H1 (cell line): ENCODE measurements at regions not wholly inside any gene's neighbourhood (a gene's known extent, or its start where the extent isn't known, plus 50 kb on each side); places are given as distances from the start of the nearest gene placed in this dataset.

Source experiments
- CTCF ChIA-PET: fragments of 300-600 bp; sonication (Branson Sonifier 250); formaldehyde crosslinking; loops from one replicate; lab custom pipeline; 2021; ENCODE audit not compliant: partially characterized antibody; lab: Charles Lee
- POLR2A ChIA-PET: fragments of 300-600 bp; sonication (Branson Sonifier 250); formaldehyde crosslinking; loops from one replicate; lab custom pipeline; 2021; ENCODE audit warnings: inconsistent platforms; ENCODE audit not compliant: partially characterized antibody; lab: Charles Lee
- DNase-seq, 2 experiments: peaks; one replicate each; pipeline versions ENCODE4 v3.0.0 to v3.0.0-alpha.2; 2010 to 2022; ENCODE audit warnings: low spot score in 2 of 2, low read depth in 1 of 2, mixed read lengths in 1 of 2
- FAIRE-seq: peaks from 2 replicates; lab custom pipeline; 2011; peaks lifted over from hg19 to GRCh38; lab: Jason Lieb, UNC
- H2AFZ ChIP-seq: 2 replicates; pipeline ENCODE4 v1.8.1; 2012; ENCODE audit warnings: low read length, inconsistent platforms
- H2AK5ac ChIP-seq: 2 replicates; pipeline ENCODE4 v1.6.1; 2013; ENCODE audit warnings: low read depth, low read length
- H2BK120ac ChIP-seq: replicated peaks from 2 replicates; pipeline ENCODE3; 2013; ENCODE audit warnings: low read depth, low read length, inconsistent platforms
- H2BK12ac ChIP-seq: 2 replicates; pipeline ENCODE4 v1.6.1; 2013; ENCODE audit warnings: low read depth, low read length
- H2BK15ac ChIP-seq: 2 replicates; pipeline ENCODE4 v1.6.1; 2013; ENCODE audit warnings: low read length
- H2BK20ac ChIP-seq: 2 replicates; pipeline ENCODE4 v1.6.1; 2013; ENCODE audit warnings: low read length
- H2BK5ac ChIP-seq: 2 replicates; pipeline ENCODE4 v1.6.1; 2013; ENCODE audit warnings: low read depth, low read length
- H3K14ac ChIP-seq: 2 replicates; pipeline ENCODE4 v1.6.1; 2013; ENCODE audit warnings: inconsistent platforms; ENCODE audit not compliant: insufficient read length
- H3K18ac ChIP-seq: 2 replicates; pipeline ENCODE4 v1.6.1; 2013; ENCODE audit warnings: low read length; ENCODE audit errors: extremely low read depth
- H3K23ac ChIP-seq: 2 replicates; pipeline ENCODE4 v1.6.1; 2013; ENCODE audit warnings: inconsistent platforms; ENCODE audit not compliant: insufficient read length
- H3K23me2 ChIP-seq: 2 replicates; pipeline ENCODE4 v1.6.1; 2013; ENCODE audit warnings: low read depth, low read length
- H3K27ac ChIP-seq: 2 replicates; pipeline ENCODE4 v1.6.1; 2011; ENCODE audit warnings: low read depth, low read length, inconsistent platforms
- H3K27me3 ChIP-seq, 4 experiments: replicated peaks in 1 of 4; 1 replicate in 1 of 4; 2 replicates in 3 of 4; pipeline versions ENCODE4 v1.6.1 to v1.8.1; 2011 to 2013; ENCODE audit warnings: low read length in 3 of 4, mild to moderate bottlenecking in 3 of 4, inconsistent platforms in 2 of 4, mixed read lengths in 2 of 4, moderate library complexity in 1 of 4; ENCODE audit not compliant: control insufficient read depth in 3 of 4, insufficient read depth in 3 of 4; ENCODE audit errors: extremely low read depth in 1 of 4
- H3K36me3 ChIP-seq, 4 experiments: 2 replicates each; pipeline versions ENCODE4 v1.6.1 to v1.8.1; 2011 to 2013; ENCODE audit warnings: mild to moderate bottlenecking in 4 of 4, low read length in 3 of 4, moderate library complexity in 2 of 4, control low read depth in 1 of 4, inconsistent platforms in 1 of 4; ENCODE audit not compliant: insufficient read depth in 4 of 4, control insufficient read depth in 2 of 4
- H3K4ac ChIP-seq: replicated peaks from 2 replicates; pipeline ENCODE3; 2013; ENCODE audit warnings: low read length, low read depth, mixed read lengths, inconsistent platforms; ENCODE audit not compliant: insufficient read length
- H3K4me1 ChIP-seq, 4 experiments: replicated peaks in 1 of 4; 1 replicate in 1 of 4; 2 replicates in 3 of 4; pipeline versions ENCODE4 v1.6.1 to v1.8.1; 2011 to 2013; ENCODE audit warnings: low read length in 3 of 4, inconsistent platforms in 2 of 4, mixed read lengths in 1 of 4; ENCODE audit not compliant: insufficient read depth in 4 of 4, control insufficient read depth in 3 of 4
- H3K4me2 ChIP-seq, 2 experiments: 2 replicates each; pipeline versions ENCODE4 v1.6.1 to v1.8.1; 2011 to 2013; ENCODE audit warnings: low read depth in 2 of 2, low read length in 2 of 2, control low read depth in 1 of 2, inconsistent platforms in 1 of 2, mild to moderate bottlenecking in 1 of 2; ENCODE audit not compliant: insufficient read depth in 1 of 2
- H3K4me3 ChIP-seq, 4 experiments: fragments of 200-600, 300-600 bp in 1 of 4; sonication (generic), shearing (Covaris generic), sonication (Bioruptor Twin) in 1 of 4; 2 replicates each; pipeline versions ENCODE4 v1.5.1 to v1.8.1; 2011 to 2016; ENCODE audit warnings: low read length in 4 of 4, low read depth in 3 of 4, control low read depth in 2 of 4, inconsistent platforms in 2 of 4, mild to moderate bottlenecking in 2 of 4, mixed read lengths in 1 of 4, moderate library complexity in 1 of 4; ENCODE audit not compliant: insufficient read depth in 2 of 4; ENCODE audit errors: extremely low read depth in 1 of 4
- H3K56ac ChIP-seq: replicated peaks from 2 replicates; pipeline ENCODE3; 2013; ENCODE audit warnings: low read depth, mild to moderate bottlenecking, mixed read lengths, low read length, inconsistent platforms; ENCODE audit not compliant: insufficient read length
- H3K79me1 ChIP-seq: 2 replicates; pipeline ENCODE4 v1.6.1; 2013; ENCODE audit warnings: low read depth, low read length, control low read depth
- H3K79me2 ChIP-seq, 2 experiments: 2 replicates each; pipeline versions ENCODE4 v1.6.1 to v1.8.1; 2012 to 2013; ENCODE audit warnings: low read length in 2 of 2, mild to moderate bottlenecking in 2 of 2, inconsistent platforms in 1 of 2; ENCODE audit not compliant: insufficient read depth in 2 of 2, control insufficient read depth in 1 of 2
- H3K9ac ChIP-seq, 4 experiments: replicated peaks in 1 of 4; 1 replicate in 1 of 4; 2 replicates in 3 of 4; pipeline versions ENCODE4 v1.6.1 to v1.8.1; 2011 to 2013; ENCODE audit warnings: low read depth in 3 of 4, low read length in 3 of 4, control low read depth in 2 of 4, mild to moderate bottlenecking in 2 of 4, moderate library complexity in 2 of 4, inconsistent platforms in 1 of 4; ENCODE audit errors: extremely low read depth in 1 of 4
- H3K9me3 ChIP-seq, 2 experiments: 2 replicates each; pipeline versions ENCODE4 v1.6.1 to v1.8.1; 2012 to 2013; ENCODE audit warnings: mild to moderate bottlenecking in 2 of 2, moderate library complexity in 2 of 2, control low read depth in 1 of 2, inconsistent platforms in 1 of 2, low read depth in 1 of 2, low read length in 1 of 2, mixed read lengths in 1 of 2; ENCODE audit not compliant: insufficient read depth in 2 of 2
- H4K20me1 ChIP-seq, 2 experiments: replicated peaks in 1 of 2; 2 replicates each; pipeline versions ENCODE3 to v1.8.1; 2011 to 2013; ENCODE audit warnings: inconsistent platforms in 2 of 2, low read length in 2 of 2, mild to moderate bottlenecking in 1 of 2; ENCODE audit not compliant: insufficient read depth in 2 of 2, control insufficient read depth in 1 of 2
- H4K5ac ChIP-seq: 2 replicates; pipeline ENCODE4 v1.6.1; 2013; ENCODE audit warnings: low read length, low read depth, mixed read lengths, inconsistent platforms; ENCODE audit not compliant: insufficient read length
- H4K8ac ChIP-seq: 2 replicates; pipeline ENCODE4 v1.8.0; 2013; ENCODE audit warnings: mild to moderate bottlenecking, moderate library complexity, low read length, inconsistent platforms; ENCODE audit not compliant: insufficient read depth; ENCODE audit errors: extremely low read depth
- H4K91ac ChIP-seq: replicated peaks from 2 replicates; pipeline ENCODE3; 2013; ENCODE audit warnings: low read length, mixed read lengths, inconsistent platforms; ENCODE audit not compliant: insufficient read length
- BACH1 ChIP-seq: IDR thresholded peaks from 2 replicates; pipeline ENCODE4 v1.6.1; 2012; ENCODE audit warnings: low read length, improper control_type of control experiment
- BCL11A ChIP-seq, 2 experiments: IDR thresholded peaks; one replicate each; pipeline ENCODE4 v1.6.1; 2011; ENCODE audit warnings: low read depth in 2 of 2, low read length in 2 of 2, mild to moderate bottlenecking in 2 of 2
- CBX8 ChIP-seq: fragments of 300-800, 300-1000 bp; sonication (generic); IDR thresholded peaks from 2 replicates; pipeline ENCODE4 v1.7.1; 2016; ENCODE audit warnings: low read depth, low read length, borderline replicate concordance
- CREB1 ChIP-seq: IDR thresholded peaks from 2 replicates; pipeline ENCODE4 v1.6.1; 2012; ENCODE audit warnings: inconsistent platforms
- EGR1 ChIP-seq: IDR thresholded peaks from 2 replicates; pipeline ENCODE4 v1.6.1; 2011; ENCODE audit warnings: low read depth, low read length, borderline replicate concordance
- FOSL1 ChIP-seq: IDR thresholded peaks from 2 replicates; pipeline ENCODE4 v1.6.1; 2011; ENCODE audit warnings: mild to moderate bottlenecking, low read depth, low read length, moderate library complexity; ENCODE audit not compliant: insufficient read depth
- JUND ChIP-seq: IDR thresholded peaks from 2 replicates; pipeline ENCODE4 v1.6.1; 2011; ENCODE audit warnings: mild to moderate bottlenecking, improper control_type of control experiment, low read length
- KDM1A ChIP-seq: fragments of 200-600, 300-600 bp; sonication (generic); IDR thresholded peaks from 2 replicates; pipeline ENCODE4 v1.7.1; 2016; ENCODE audit warnings: mild to moderate bottlenecking, low read length, borderline replicate concordance
- KDM4A ChIP-seq: IDR thresholded peaks from one replicate; pipeline ENCODE4 v1.7.1; 2012; ENCODE audit warnings: low read depth, mild to moderate bottlenecking, moderate library complexity, low read length, inconsistent platforms; ENCODE audit not compliant: severe bottlenecking
- POLR2A ChIP-seq, 2 experiments: IDR thresholded peaks; 1 replicate in 1 of 2; 2 replicates in 1 of 2; pipeline ENCODE4 v1.6.1; 2011; ENCODE audit warnings: low read depth in 2 of 2, low read length in 2 of 2, mild to moderate bottlenecking in 2 of 2; ENCODE audit errors: control extremely low read depth in 1 of 2
- RXRA ChIP-seq: IDR thresholded peaks from 2 replicates; pipeline ENCODE4 v1.6.1; 2011; ENCODE audit warnings: low read depth, mild to moderate bottlenecking, low read length, moderate library complexity; ENCODE audit not compliant: insufficient read depth
- SP4 ChIP-seq: IDR thresholded peaks from 2 replicates; pipeline ENCODE4 v1.6.1; 2012; ENCODE audit warnings: low read length, inconsistent platforms
- TAF7 ChIP-seq: optimal IDR thresholded peaks from 2 replicates; pipeline ENCODE3; 2011; ENCODE audit warnings: low read depth, mild to moderate bottlenecking, inconsistent platforms, low read length, moderate library complexity, borderline replicate concordance
- YY1 ChIP-seq: IDR thresholded peaks from 2 replicates; pipeline ENCODE4 v1.6.1; 2011; ENCODE audit warnings: low read depth, mild to moderate bottlenecking, low read length
- WGBS, 2 experiments: shearing (Covaris generic) in 1 of 2; methylation state at CpG; one replicate each; pipeline versions ENCODE4 v1.1.6 to v1.1.7; 2013 to 2015; ENCODE audit warnings: low lambda C conversion rate in 2 of 2, mixed read lengths in 2 of 2, inconsistent platforms in 1 of 2, low coverage in 1 of 2, missing lambda C conversion rate in 1 of 2; ENCODE audit not compliant: insufficient replicate concordance in 2 of 2, insufficient coverage in 1 of 2, insufficient read length in 1 of 2; ENCODE audit errors: extremely low coverage in 1 of 2, missing lambda C conversion rate in 1 of 2; 5-methylcytosine and 5-hydroxymethylcytosine counted together
- TF ChIP-seq, protein P1 (sequence below): IDR thresholded peaks from 2 replicates; pipeline ENCODE4 v1.6.1; 2012; ENCODE audit warnings: inconsistent platforms

DNA sequence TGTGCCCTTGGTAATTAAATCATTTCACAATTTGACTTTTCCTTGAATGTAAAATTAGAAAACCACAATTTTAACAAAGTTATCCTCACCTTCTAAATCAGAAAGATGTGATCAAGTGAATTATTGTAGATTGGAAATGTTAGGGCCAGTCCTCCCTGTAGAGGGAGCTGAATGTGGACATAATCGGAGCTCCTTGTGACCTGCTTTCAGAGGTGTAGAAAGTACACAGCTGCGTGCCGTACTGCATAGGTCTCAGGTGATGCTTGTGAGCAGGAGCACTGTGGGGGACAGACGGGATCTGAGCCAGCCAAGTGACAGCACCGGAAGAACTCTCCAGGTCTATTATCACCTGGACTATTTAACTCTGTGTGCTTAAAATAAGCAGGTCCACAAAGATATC lies 338.0 kb downstream of the AASDHPPT start:
- H2BK5ac ChIP-seq: no peak overlapping the region

More for the DNA sequence above, 338.0 kb downstream of the AASDHPPT start:
- Histone ChIP-seq H2AFZ (no peak overlapping the region), H3K79me2 (no peaks in the 10 kb centered on the region), H2BK120ac (no peak overlapping the region), H3K23me2 (0 out of 2 replicates have a peak, but pooled peaks cover 1% of the 10 kb centered on the region), H3K4ac (no peak overlapping the region), H3K4me2 (no peak overlapping the region), H3K79me1 (no peaks in the 10 kb centered on the region), H2BK15ac (no peak overlapping the region), H3K18ac (no peak overlapping the region; the same call in 1 of the 2 replicates), H2BK20ac (no peak overlapping the region), H3K56ac (no peak overlapping the region), H3K4me3 (no peak overlapping the region), H3K9me3 (no peaks in the 10 kb centered on the region), H4K5ac (no peak overlapping the region), H4K91ac (no peak overlapping the region), H3K14ac (no peak overlapping the region), H3K23ac (no peak overlapping the region), H3K4me1 (no peaks in the 10 kb centered on the region), H3K36me3 (no peaks in the 10 kb centered on the region), H3K27ac (no peak overlapping the region), H3K27me3 (peaks cover 0 to 1% (median 0%) of the 10 kb centered on the region in 4 experiments; a peak in 1 of 7 replicates), H2BK12ac (no peak overlapping the region), H2AK5ac (no peak overlapping the region), H4K8ac (no peak overlapping the region), H4K20me1 (no peaks in the 10 kb centered on the region), H3K9ac (no peak overlapping the region)
- ChIA-PET CTCF (interaction anchor here (0.7 to 2.3 kb wide), 7 partner anchors 10 to 252 kb away, joined by 3 to 13 read pairs (median 3); no protein-coding TSS in a partner anchor), POLR2A (no interaction called here)
- DNase-seq (no peak), FAIRE-seq (no peak)
- WGBS, 2 experiments: 81% methylated on average over 5 of the region's 5 CpGs; no CpG with 5 or more reads in 1 of the 2 experiments
- TF ChIP-seq KDM4A (no peak), CREB1 (no peak), EGR1 (no peak), BACH1 (no peak), TAF7 (no peak), JUND (no peak), SP4 (no peak), FOSL1 (no peak), CBX8 (no peak), POLR2A (IDR thresholded peaks at IDR 0.05; ENCODE audit: control extremely low read depth in 1 of 2, low read depth in 2 of 2, low read length in 2 of 2) (no peak), YY1 (no peak), BCL11A (IDR thresholded peaks at IDR 0.05; ENCODE audit: low read depth in 2 of 2, low read length in 2 of 2) (no peak), RXRA (no peak), KDM1A (no peak)
- TF ChIP-seq, protein P1, sequence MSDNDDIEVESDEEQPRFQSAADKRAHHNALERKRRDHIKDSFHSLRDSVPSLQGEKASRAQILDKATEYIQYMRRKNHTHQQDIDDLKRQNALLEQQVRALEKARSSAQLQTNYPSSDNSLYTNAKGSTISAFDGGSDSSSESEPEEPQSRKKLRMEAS: no peak
